ENCODE measurements at regions not wholly inside any gene's neighbourhood (a gene's known extent, or its start where the extent isn't known, plus 50 kb on each side); places are given as distances from the start of the nearest gene placed in this dataset.

GRCh38 chr4:149890531-149890930 lies 74.9 kb upstream of the IQCM start:
- TF ChIP-seq POLR2AphosphoS5 (IDR thresholded peaks at IDR 0.05) (no peak), CTCF (IDR thresholded peaks at IDR 0.05) (no peak), POLR2A (IDR thresholded peaks at IDR 0.05) (no peak)
